HG02623 (cell line): ENCODE measurements at regions not wholly inside any gene's neighbourhood (a gene's known extent, or its start where the extent isn't known, plus 50 kb on each side); places are given as distances from the start of the nearest gene placed in this dataset.
"Not testable (repeated sequence)": the region's sequence is repeated elsewhere in the genome, so short reads cannot be mapped to it uniquely, and the experiment has no call there.

ENCODE experiments used
- ATAC-seq: cut with Tn5 transposase; IDR thresholded peaks from one replicate; pipeline ENCODE4 v1.9.1; 2021; ENCODE audit warnings: moderate library complexity; ENCODE audit not compliant: unreplicated experiment

- no peak for ATAC-seq
These were observed 293.9 kb upstream of the RIOK2 start for GRCh38 chr5:97476852-97477534.

GRCh38 chr5:97478483-97478882 is 295.4 kb upstream of the RIOK2 start:
- no peak for ATAC-seq

DNA sequence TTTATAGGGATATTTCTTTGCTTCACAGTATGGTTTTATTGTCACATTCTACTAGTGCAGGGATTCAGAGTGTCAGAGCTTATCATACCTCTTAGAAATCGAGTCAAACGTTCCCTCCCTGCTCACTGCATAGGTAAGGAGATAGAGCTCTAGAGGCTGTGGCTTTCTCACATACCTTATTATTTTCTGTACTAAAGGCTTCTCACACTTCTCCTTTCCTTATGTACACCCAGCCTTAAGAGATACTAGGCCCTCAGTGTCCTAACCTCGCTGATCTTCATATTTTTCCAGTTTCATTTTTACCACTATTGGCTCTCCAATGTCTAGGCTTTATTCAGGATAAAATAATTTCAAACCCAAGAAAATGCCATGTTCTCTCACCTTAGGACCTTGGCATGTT is 297.3 kb upstream of the RIOK2 start:
- ATAC-seq = no peak

GRCh38 chr5:97488126-97488668 is 305.1 kb upstream of the RIOK2 start:
- ATAC-seq = no peak

DNA sequence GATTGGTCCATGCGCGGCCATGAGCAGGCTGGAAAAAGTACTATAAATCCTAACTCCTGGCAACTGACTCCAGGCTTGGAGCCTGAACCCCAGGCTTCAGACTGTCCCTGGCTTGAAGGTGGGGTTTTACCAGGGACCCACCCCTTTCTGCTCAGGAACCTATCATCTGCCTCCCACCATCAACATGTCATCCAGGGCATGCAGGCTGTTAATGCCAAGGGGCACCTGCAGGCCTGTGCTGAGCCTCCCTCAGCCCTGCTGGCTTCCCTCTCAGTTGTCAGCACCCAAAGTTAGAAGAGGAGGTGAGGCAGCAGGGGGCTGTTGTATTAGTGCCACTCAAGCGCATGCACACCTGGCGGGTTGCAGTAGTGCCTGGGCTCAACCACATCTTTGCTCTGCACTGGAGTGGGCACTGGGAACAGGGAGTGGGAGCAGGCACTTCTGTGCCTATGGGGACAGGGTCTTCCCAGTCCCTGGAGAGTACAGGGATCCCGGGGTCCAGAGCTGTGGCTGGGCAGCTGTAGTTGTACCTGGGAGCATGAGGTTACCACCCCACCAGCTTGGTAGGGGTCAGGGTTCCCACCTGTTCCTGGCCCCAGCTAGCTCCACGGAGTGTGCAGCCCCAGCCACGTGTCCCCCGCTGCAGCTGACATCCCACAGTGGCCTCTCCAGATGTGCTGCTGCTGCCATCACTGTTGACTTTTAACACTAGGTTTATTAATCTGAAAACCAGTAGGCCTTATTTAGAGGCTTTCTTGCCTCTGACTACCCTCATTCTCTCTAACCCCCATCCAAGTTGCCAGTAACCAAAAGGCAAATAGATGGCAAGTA is 306.2 kb upstream of the RIOK2 start:
- no peak for ATAC-seq

GRCh38 chr5:97494465-97494864 is 311.4 kb upstream of the RIOK2 start:
- no peak for ATAC-seq

DNA sequence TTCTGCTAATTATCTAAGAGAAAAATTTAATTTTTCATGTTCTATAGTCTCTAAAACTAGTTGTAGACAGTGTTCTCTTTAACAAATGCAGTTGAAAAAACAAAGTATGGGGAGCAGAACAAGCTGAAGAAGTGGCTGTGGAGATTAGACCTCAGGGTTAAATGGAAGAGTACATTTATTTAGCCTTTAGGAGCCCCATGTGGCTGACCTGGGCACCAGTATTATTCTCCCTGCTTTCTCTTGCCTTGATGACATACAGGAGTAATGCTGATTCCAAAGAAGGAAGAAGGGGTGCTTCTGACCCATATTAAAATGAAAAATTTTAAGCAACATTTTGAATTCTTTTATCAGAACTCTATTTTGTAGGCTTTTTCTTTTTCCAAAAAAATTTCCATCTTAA is 312.3 kb upstream of the RIOK2 start:
- ATAC-seq = no peak

- no peak for ATAC-seq
These were observed 313.0 kb upstream of the RIOK2 start for GRCh38 chr5:97496037-97496436.

GRCh38 chr5:97498657-97499056 is 315.6 kb upstream of the RIOK2 start:
- ATAC-seq = no peak

- ATAC-seq = no peak
These were observed 316.6 kb upstream of the RIOK2 start for GRCh38 chr5:97499605-97500004.

DNA sequence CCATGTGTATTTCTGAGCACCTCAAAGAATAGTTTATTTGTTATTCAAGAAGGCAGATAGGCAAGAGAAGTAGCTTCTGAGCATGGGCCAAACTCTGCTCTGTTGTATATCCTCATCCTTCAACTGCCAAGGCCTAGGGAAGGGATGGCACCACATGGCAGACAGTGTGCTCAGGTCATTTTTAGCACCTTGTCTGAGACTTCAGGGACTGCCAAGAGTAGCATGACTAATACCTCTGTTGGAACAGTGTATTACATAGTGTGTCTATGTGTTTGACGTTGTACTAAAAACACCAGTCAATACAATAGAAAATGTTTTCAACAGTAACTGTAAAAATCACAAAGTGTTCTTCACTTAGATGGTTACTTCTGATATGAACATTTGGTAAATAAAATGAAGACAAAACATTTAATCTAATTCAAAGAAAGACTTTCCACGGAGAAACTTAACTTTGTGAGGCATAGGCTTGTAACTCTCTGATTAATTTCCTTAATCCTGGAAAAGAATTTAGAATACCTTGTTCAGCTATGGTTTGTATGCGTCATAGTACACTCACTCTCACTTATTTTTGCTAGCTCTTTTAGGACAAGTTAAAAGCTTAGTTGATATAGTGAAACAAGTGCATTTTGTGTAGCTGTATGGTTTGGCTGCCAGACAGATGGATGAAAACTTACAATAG is 318.4 kb upstream of the RIOK2 start:
- no peak for ATAC-seq

DNA sequence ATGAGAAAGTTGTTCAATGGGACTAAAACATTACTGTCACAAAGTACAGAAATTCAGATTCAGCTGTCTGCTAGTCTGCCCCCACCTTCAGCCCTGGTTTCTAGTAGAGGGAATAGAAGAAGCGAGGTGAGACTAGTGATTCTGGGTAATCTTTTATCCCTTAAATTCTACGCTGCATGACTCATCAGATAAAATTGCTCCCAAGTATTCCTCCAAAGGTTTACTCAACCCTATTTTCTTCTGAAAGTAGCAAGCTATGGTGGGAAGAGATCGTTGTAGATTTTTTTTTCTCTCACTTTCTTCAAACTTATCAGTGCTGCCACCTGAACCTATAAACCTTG is 318.9 kb upstream of the RIOK2 start:
- ATAC-seq = no peak

- no peak for ATAC-seq
These were observed 325.8 kb upstream of the RIOK2 start for GRCh38 chr5:97508864-97509263.

DNA sequence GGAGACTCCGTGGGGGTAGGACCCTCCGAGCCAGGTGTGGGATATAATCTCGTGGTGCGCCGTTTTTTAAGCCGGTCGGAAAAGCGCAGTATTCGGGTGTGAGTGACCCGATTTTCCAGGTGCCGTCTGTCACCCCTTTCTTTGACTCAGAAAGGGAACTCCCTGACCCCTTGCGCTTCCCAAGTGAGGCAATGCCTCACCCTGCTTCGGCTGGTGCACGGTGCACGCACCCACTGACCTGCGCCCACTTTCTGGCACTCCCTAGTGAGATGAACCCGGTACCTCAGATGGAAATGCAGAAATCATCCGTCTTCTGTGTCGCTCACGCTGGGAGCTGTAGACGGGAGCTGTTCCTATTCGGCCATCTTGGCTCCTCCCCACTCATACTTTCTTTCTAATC is 336.5 kb upstream of the RIOK2 start:
- not testable (repeated sequence) for ATAC-seq

- not testable (repeated sequence) for ATAC-seq
These were observed 340.3 kb upstream of the RIOK2 start for GRCh38 chr5:97523336-97523735.

DNA sequence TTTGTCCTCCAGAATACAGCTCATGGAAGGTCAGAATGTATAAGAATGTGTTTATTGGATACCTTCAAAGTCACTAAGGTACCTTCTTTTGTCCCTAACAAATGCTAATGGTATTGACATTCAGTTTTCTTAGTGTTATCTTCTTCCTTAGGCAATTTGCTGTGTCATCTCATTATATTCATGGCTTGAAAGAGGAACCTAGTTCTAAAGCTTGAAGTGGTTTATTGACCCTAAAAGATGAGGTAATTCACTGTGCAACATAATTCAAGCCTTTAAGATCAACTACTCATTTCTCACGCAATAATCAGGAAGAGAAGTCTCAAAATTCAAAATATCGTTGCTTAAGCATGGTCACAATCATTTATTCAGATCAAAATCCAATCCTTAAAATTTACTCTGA is 342.7 kb upstream of the RIOK2 start:
- ATAC-seq = no peak

GRCh38 chr5:97528941-97529340 is 345.9 kb upstream of the RIOK2 start:
- ATAC-seq = no peak

DNA sequence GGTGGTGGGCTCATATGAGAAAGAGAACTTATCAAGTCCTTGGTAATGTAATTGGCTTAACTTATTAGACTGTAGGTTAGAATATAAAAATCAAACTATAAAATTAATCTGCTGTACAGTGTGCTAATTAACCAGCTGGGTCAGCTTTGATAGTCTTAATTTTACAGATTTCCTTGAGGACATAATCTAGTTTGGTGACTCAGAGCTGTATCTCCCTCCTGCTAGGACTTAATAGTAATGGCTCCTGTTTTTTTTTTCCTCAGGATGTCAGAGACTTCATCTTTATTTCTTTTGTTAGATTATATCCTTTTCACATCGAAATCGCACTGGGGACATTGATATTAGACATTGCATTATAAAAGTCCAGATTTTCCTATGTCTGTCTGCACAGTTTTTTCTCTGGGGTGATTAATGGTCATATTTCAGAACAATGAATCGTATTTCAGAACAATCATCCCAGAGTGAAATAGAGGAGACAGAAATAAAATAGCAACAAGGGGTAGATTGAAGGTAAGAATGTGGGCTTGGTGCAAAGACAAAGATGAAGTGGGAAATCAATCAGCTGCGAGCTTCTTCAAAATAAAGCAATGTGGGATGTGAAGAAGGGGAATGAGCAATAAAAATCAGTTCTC is 346.4 kb upstream of the RIOK2 start:
- ATAC-seq = no peak

- ATAC-seq = peak; percentile 66
These were observed 348.5 kb upstream of the RIOK2 start for GRCh38 chr5:97531549-97531948.

DNA sequence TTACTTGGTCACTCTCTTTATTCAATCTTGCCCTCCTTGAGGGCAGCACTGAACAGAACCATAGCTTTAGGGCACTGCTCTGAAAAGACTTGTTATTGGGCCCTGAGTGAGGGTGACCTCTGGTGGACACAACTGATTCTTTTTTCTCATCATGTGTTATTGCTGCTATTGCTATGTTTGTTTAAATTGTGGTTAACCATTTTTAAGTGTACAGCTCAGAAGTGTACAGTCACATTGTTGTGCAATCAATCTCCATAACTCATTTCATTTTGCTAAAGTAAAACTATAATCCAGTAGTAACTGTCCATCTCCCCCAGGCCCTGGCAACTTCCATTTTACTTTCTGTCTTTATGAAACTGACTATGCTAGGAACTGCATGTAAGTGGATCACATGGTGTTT is 351.1 kb upstream of the RIOK2 start:
- peak; percentile 53 for ATAC-seq

DNA sequence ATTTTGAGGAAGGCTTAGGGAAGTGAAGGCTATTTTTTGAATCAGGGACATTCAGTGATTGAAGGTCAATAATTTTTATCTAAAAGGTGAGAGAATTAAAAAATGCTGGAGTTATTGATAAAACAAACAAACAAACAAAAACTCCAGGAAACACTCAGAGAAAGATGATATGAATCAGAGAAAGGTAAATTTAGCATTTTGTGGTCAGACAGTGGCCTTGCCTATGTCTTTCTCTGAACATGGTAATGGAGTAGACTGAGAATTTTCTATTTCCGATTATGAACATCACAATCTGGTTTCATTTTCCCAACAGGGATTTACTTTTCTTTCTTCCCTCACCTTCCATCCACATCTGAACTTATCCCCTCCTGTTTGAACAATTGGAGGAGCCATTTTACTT is 353.6 kb upstream of the RIOK2 start:
- no peak for ATAC-seq
